ENCODE measurements at regions not wholly inside any gene's neighbourhood (a gene's known extent, or its start where the extent isn't known, plus 50 kb on each side); places are given as distances from the start of the nearest gene placed in this dataset.

DNA sequence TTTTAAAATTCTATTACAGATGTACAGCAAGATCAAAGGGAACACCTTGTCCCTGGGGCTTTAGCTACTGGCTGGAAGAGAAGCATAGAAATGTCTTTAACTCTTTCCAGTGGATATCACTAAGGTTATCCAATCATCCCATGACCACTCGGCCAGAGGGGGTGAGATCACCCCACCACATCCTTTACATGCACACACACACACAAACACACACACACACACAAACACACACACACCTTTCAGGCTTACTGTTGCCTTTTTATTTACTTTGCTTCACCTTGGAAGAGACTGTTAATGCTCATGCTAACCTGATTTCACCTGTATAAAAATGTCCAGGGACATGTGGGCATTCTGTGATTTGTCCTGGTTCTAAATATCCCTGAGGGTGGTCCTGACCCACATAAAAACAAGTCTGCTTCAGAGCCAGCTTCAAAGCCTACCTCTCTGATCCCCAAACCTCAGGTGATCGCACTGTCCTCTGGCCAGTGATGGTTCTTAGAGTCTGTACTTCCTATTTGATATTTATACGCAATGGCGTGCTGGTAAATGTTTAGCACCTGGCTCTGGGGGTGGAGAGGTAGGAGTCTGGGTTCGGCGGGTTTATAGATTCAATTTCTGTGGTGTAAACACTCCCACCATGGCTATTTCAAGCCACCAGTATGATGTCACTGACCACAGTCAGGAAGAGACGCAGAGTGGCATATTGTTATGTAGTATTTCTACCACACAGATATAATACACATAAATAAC is 166.1 kb upstream of the EEA1 start:
- H4K20me1 ChIP-seq (ENCODE audit: insufficient read depth, low read length): no peaks in the 10 kb centered on the region
- in situ Hi-C loops (cut with MboI; ENCODE audit: low sequenced_read_pairs) (no loop called here), intact Hi-C loops (cut with micrococcal nuclease) (no loop called here), dilution Hi-C loops (cut with HindIII; ENCODE audit: low sequenced_read_pairs, unreplicated experiment) (no loop called here)
- no peaks in the 10 kb centered on the region for H3K79me1 ChIP-seq (ENCODE audit: low read depth in 1 of 2, low read length in 2 of 2)
- H3K4ac ChIP-seq (ENCODE audit: low read depth, low read length): no peak overlapping the region
- H2BK120ac ChIP-seq (ENCODE audit: low read depth, low read length): no peak overlapping the region
- H4K5ac ChIP-seq (ENCODE audit: low read depth, low read length): no peak overlapping the region
- no peak overlapping the region for H3K23ac ChIP-seq (ENCODE audit: low read depth, low read length)
- DNase-seq (no peak), ATAC-seq (ENCODE audit: low read depth) (no peak)
- 75% methylated on average over 1 of the region's 7 CpGs; no CpG with 5 or more reads in 1 of the 2 experiments for WGBS, 2 experiments (ENCODE audit: extremely low coverage in 2 of 2, insufficient read length in 1 of 2)
- no peak overlapping the region for H3K27ac ChIP-seq (ENCODE audit: insufficient read depth, low read length)
- H2BK15ac ChIP-seq (ENCODE audit: low read depth, low read length): no peak overlapping the region
- H4K8ac ChIP-seq (ENCODE audit: low read depth in 2 of 2, low read length in 2 of 2): no peak overlapping the region
- H3K27me3 ChIP-seq (ENCODE audit: control insufficient read depth, insufficient read depth, low read length): no peaks in the 10 kb centered on the region
- ChIA-PET POLR2A (ENCODE audit: unreplicated experiment) (no interaction called here), CTCF (interaction anchor here (0.7 kb wide), 1 partner anchor 20 kb away, joined by 3 read pairs; no protein-coding TSS in a partner anchor)
- no peak overlapping the region for H2BK5ac ChIP-seq (ENCODE audit: low read depth, low read length, poor library complexity, severe bottlenecking)
- H3K9me1 ChIP-seq (ENCODE audit: insufficient read depth, low read length): peaks cover 2% of the 10 kb centered on the region; the same call in 1 of the 2 replicates
- no peak overlapping the region for H3K4me3 ChIP-seq (ENCODE audit: insufficient read depth, low read depth, low read length)
- no peak overlapping the region; the same call in 1 of the 2 replicates for H3K14ac ChIP-seq (replicated peaks; ENCODE audit: low read depth, low read length)
- H2AK9ac ChIP-seq (replicated peaks; ENCODE audit: low read depth, low read length, poor library complexity): no peak overlapping the region
- H3K56ac ChIP-seq (ENCODE audit: extremely low read depth, insufficient read depth, low read length): no peak overlapping the region
- no peak overlapping the region for H3K18ac ChIP-seq (ENCODE audit: low read depth, low read length)
- H3K9ac ChIP-seq (ENCODE audit: low read depth, low read length): no peak overlapping the region
- no peaks in the 10 kb centered on the region for H3K9me3 ChIP-seq (ENCODE audit: control insufficient read depth, insufficient read depth, low read length)
- no peak overlapping the region for H4K91ac ChIP-seq (ENCODE audit: insufficient read depth, low read depth, low read length)
- H2AFZ ChIP-seq (replicated peaks; ENCODE audit: low read length, poor library complexity): no peak overlapping the region
- no peaks in the 10 kb centered on the region for H3K36me3 ChIP-seq (ENCODE audit: control insufficient read depth, insufficient read depth, low read length)
- 0 out of 2 replicates have a peak overlapping the region, but pooled peaks have one; percentile 11 for H2AK5ac ChIP-seq (ENCODE audit: low read depth, low read length)
- H3K4me1 ChIP-seq (ENCODE audit: control insufficient read depth, insufficient read depth, low read length): peaks cover 2% of the 10 kb centered on the region; the same call in 1 of the 2 replicates
- H3K4me2 ChIP-seq (ENCODE audit: low read depth, low read length): no peak overlapping the region
- H2BK20ac ChIP-seq (ENCODE audit: low read depth, low read length): peak overlapping the region; percentile 32; the same call in 1 of the 2 replicates
- no TSS peak for BruUV-seq (replicated peaks)
- TF ChIP-seq USF2 (IDR thresholded peaks at IDR 0.05; ENCODE audit: low read depth, low read length) (no peak), ELK1 (IDR thresholded peaks at IDR 0.05; ENCODE audit: borderline replicate concordance, low read depth, low read length) (no peak), MAZ (IDR thresholded peaks at IDR 0.05; ENCODE audit: borderline replicate concordance, low read depth, low read length) (no peak), CTCF (conservative IDR thresholded peaks at IDR 0.05; ENCODE audit: low read depth, low read length) (no peak), POLR2A (IDR thresholded peaks at IDR 0.05; ENCODE audit: low read depth, low read length) (no peak), BHLHE40 (IDR thresholded peaks at IDR 0.05; ENCODE audit: low read depth, low read length) (no peak), RFX5 (IDR thresholded peaks at IDR 0.05; ENCODE audit: low read depth, low read length) (no peak), RCOR1 (IDR thresholded peaks at IDR 0.05; ENCODE audit: insufficient replicate concordance, low read length) (no peak), CEBPB (IDR thresholded peaks at IDR 0.05; ENCODE audit: low read depth, low read length) (no peak), MAFK (IDR thresholded peaks at IDR 0.05; ENCODE audit: low read depth, low read length) (no peak), RAD21 (IDR thresholded peaks at IDR 0.05; ENCODE audit: low read length) (no peak), FOS (IDR thresholded peaks at IDR 0.05; ENCODE audit: low read depth, low read length) (no peak), NFE2L2 (IDR thresholded peaks at IDR 0.05; ENCODE audit: low read depth, low read length) (no peak), MXI1 (IDR thresholded peaks at IDR 0.05; ENCODE audit: borderline replicate concordance, low read depth, low read length) (no peak), CHD1 (IDR thresholded peaks at IDR 0.05; ENCODE audit: low read depth, low read length) (no peak)

All from IMR-90 (cell line).